ENCODE measurements at regions not wholly inside any gene's neighbourhood (a gene's known extent, or its start where the extent isn't known, plus 50 kb on each side); places are given as distances from the start of the nearest gene placed in this dataset.

DNA sequence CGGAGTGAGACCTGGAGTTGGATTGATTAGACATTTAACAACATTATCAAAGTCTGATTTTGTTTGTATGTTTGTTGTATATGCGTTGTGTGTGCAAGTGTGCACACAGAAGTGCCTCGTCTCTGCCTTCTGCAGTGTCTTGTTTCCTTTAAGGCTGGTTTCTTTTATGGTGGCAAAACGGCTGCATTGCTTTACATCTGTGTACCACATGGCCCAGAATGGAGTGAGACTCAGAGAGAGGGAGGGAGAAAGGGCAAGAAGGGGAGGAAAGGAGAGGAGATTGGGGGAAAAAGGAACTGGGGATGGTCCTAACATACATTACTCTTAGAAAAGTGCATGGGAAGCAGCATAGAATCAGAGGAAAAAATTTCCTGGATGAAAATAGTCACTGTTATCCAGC, 99.7 kb upstream of the WLS start:
- no peak overlapping the region for H3K27ac ChIP-seq (ENCODE audit: low read depth, low read length)
- no peaks in the 10 kb centered on the region for H3K36me3 ChIP-seq (ENCODE audit: low read length)
- H3K27me3 ChIP-seq (ENCODE audit: low read length), result no peaks in the 10 kb centered on the region
- no peak overlapping the region for H3K4me3 ChIP-seq (ENCODE audit: insufficient read depth, low read length, poor library complexity, severe bottlenecking)
- H3K9me3 ChIP-seq (ENCODE audit: insufficient read depth, low read length), result no peaks in the 10 kb centered on the region
- no peaks in the 10 kb centered on the region for H3F3A ChIP-seq (ENCODE audit: insufficient read depth)
- no peak overlapping the region for H2AFZ ChIP-seq (ENCODE audit: low read depth, low read length, severe bottlenecking)
- no peaks in the 10 kb centered on the region for H3K9me2 ChIP-seq (replicated peaks; ENCODE audit: insufficient read depth, low read length)
- no peaks in the 10 kb centered on the region for H3K79me2 ChIP-seq (ENCODE audit: insufficient read depth, low read length)
- H4K20me1 ChIP-seq (ENCODE audit: low read depth, low read length), result no peaks in the 10 kb centered on the region
- no peak for TF ChIP-seq EZH2phosphoT487 (conservative IDR thresholded peaks at IDR 0.05; ENCODE audit: low read length)
- TF ChIP-seq, protein P1, sequence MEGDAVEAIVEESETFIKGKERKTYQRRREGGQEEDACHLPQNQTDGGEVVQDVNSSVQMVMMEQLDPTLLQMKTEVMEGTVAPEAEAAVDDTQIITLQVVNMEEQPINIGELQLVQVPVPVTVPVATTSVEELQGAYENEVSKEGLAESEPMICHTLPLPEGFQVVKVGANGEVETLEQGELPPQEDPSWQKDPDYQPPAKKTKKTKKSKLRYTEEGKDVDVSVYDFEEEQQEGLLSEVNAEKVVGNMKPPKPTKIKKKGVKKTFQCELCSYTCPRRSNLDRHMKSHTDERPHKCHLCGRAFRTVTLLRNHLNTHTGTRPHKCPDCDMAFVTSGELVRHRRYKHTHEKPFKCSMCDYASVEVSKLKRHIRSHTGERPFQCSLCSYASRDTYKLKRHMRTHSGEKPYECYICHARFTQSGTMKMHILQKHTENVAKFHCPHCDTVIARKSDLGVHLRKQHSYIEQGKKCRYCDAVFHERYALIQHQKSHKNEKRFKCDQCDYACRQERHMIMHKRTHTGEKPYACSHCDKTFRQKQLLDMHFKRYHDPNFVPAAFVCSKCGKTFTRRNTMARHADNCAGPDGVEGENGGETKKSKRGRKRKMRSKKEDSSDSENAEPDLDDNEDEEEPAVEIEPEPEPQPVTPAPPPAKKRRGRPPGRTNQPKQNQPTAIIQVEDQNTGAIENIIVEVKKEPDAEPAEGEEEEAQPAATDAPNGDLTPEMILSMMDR (IDR thresholded peaks at IDR 0.05; ENCODE audit: insufficient read depth, low read length, poor library complexity, severe bottlenecking), result no peak
- no peak overlapping the region for H3K9ac ChIP-seq (ENCODE audit: low read length)
- H3K4me2 ChIP-seq (ENCODE audit: low read depth, low read length, poor library complexity, severe bottlenecking), result no peak overlapping the region

DNA sequence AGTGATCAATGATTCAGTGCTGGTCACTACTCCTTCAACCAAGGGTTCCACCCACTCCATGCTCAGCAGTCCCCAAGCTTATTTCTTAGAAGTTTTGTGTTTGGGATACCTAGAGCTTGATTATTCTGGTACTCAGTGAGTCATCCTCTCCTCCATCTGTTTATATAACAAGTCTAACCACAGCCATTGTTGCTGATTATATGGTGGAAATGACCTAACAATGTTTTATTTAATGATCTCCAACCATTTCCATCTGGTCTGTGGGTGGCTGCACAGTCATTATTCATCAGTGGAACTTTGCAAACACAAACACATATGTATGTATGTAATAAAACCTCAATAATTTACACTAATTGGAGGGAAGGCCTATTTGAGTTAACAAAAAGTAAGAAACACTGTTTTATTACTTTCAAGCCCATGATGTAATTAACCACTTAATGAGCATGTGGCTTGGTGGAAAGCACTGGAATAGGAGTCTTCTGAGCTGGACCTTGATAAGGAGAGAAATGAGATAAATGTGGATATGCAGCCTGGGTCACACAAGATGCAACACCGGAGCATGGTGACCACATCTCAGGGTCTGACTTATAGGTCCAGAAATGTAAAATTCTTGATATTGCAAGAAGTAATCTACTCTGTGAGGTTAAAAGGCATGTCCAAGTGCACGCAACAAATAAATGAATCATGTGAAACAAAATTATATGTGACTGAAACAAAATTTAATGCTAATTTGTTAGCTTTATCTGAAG, 99.0 kb upstream of the WLS start:
- H3K9me3 ChIP-seq (ENCODE audit: insufficient read depth, low read length), result no peaks in the 10 kb centered on the region
- no peaks in the 10 kb centered on the region for H3K79me2 ChIP-seq (ENCODE audit: insufficient read depth, low read length)
- H3K9me2 ChIP-seq (replicated peaks; ENCODE audit: insufficient read depth, low read length), result no peaks in the 10 kb centered on the region
- H4K20me1 ChIP-seq (ENCODE audit: low read depth, low read length), result no peaks in the 10 kb centered on the region
- no peak overlapping the region for H3K4me2 ChIP-seq (ENCODE audit: low read depth, low read length, poor library complexity, severe bottlenecking)
- H3K27ac ChIP-seq (ENCODE audit: low read depth, low read length), result no peak overlapping the region
- no peak overlapping the region for H2AFZ ChIP-seq (ENCODE audit: low read depth, low read length, severe bottlenecking)
- TF ChIP-seq, protein P1 (IDR thresholded peaks at IDR 0.05; ENCODE audit: insufficient read depth, low read length, poor library complexity, severe bottlenecking), result no peak
- no peak for TF ChIP-seq EZH2phosphoT487 (conservative IDR thresholded peaks at IDR 0.05; ENCODE audit: low read length)
- H3K36me3 ChIP-seq (ENCODE audit: low read length), result no peaks in the 10 kb centered on the region
- H3F3A ChIP-seq (ENCODE audit: insufficient read depth), result no peaks in the 10 kb centered on the region
- no peak overlapping the region for H3K9ac ChIP-seq (ENCODE audit: low read length)
- no peak overlapping the region for H3K4me3 ChIP-seq (ENCODE audit: insufficient read depth, low read length, poor library complexity, severe bottlenecking)
- no peaks in the 10 kb centered on the region for H3K27me3 ChIP-seq (ENCODE audit: low read length)

DNA sequence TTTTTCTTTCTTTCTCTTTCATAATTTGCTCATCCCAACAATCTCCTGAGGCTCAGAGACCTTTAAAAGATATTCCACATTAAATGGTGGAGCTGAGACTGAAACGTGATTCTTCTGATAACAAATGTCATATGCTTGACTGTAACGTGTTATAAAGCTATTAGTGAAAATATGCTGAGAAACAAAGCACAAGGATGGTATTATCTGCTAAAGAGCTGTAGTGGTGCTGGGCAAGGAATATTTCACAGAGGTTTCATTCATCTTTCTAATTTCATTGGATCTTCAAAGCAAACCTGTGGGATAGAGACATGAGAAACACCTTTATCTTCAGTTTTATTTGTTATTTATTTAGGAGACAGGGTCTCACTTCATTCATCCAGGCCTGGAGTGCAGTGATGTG, 98.1 kb upstream of the WLS start:
- TF ChIP-seq EZH2phosphoT487 (conservative IDR thresholded peaks at IDR 0.05; ENCODE audit: low read length), result no peak
- TF ChIP-seq, protein P1 (IDR thresholded peaks at IDR 0.05; ENCODE audit: insufficient read depth, low read length, poor library complexity, severe bottlenecking), result no peak
- no peaks in the 10 kb centered on the region for H3K9me3 ChIP-seq (ENCODE audit: insufficient read depth, low read length)
- H3K27me3 ChIP-seq (ENCODE audit: low read length), result no peaks in the 10 kb centered on the region
- H2AFZ ChIP-seq (ENCODE audit: low read depth, low read length, severe bottlenecking), result no peak overlapping the region
- H3K36me3 ChIP-seq (ENCODE audit: low read length), result no peaks in the 10 kb centered on the region
- no peaks in the 10 kb centered on the region for H3F3A ChIP-seq (ENCODE audit: insufficient read depth)
- H3K9ac ChIP-seq (ENCODE audit: low read length), result no peak overlapping the region
- H3K9me2 ChIP-seq (replicated peaks; ENCODE audit: insufficient read depth, low read length), result no peaks in the 10 kb centered on the region
- H3K4me2 ChIP-seq (ENCODE audit: low read depth, low read length, poor library complexity, severe bottlenecking), result no peak overlapping the region
- no peak overlapping the region for H3K27ac ChIP-seq (ENCODE audit: low read depth, low read length)
- H4K20me1 ChIP-seq (ENCODE audit: low read depth, low read length), result no peaks in the 10 kb centered on the region
- no peaks in the 10 kb centered on the region for H3K79me2 ChIP-seq (ENCODE audit: insufficient read depth, low read length)
- no peak overlapping the region for H3K4me3 ChIP-seq (ENCODE audit: insufficient read depth, low read length, poor library complexity, severe bottlenecking)
